ENCODE measurements at regions not wholly inside any gene's neighbourhood (a gene's known extent, or its start where the extent isn't known, plus 50 kb on each side); places are given as distances from the start of the nearest gene placed in this dataset.
"Not testable (repeated sequence)": the region's sequence is repeated elsewhere in the genome, so short reads cannot be mapped to it uniquely, and the experiment has no call there.

- H3K4me3 ChIP-seq (ENCODE audit: severe bottlenecking); DNase-seq (ENCODE audit: low spot score); ATAC-seq (ENCODE audit: low read depth); H3K27ac ChIP-seq (ENCODE audit: poor library complexity, severe bottlenecking); H3K4me1 ChIP-seq (ENCODE audit: insufficient read depth, poor library complexity, severe bottlenecking); H3K27me3 ChIP-seq (ENCODE audit: insufficient read depth, poor library complexity, severe bottlenecking); H3K36me3 ChIP-seq (ENCODE audit: low read depth); H3K9me3 ChIP-seq (ENCODE audit: severe bottlenecking): not testable (repeated sequence)
Measured at GRCh38 chr16:16618963-16619465, 240.1 kb downstream of the NPIPA7 start.

- H3K4me1 ChIP-seq (ENCODE audit: insufficient read depth, poor library complexity, severe bottlenecking); H3K27ac ChIP-seq (ENCODE audit: poor library complexity, severe bottlenecking); H3K9me3 ChIP-seq (ENCODE audit: severe bottlenecking); ATAC-seq (ENCODE audit: low read depth); H3K4me3 ChIP-seq (ENCODE audit: severe bottlenecking); DNase-seq (ENCODE audit: low spot score); H3K27me3 ChIP-seq (ENCODE audit: insufficient read depth, poor library complexity, severe bottlenecking); H3K36me3 ChIP-seq (ENCODE audit: low read depth): not testable (repeated sequence)
Measured at GRCh38 chr16:16624367-16624766, 245.4 kb downstream of the NPIPA7 start.

GRCh38 chr16:16625140-16625539 is 246.2 kb downstream of the NPIPA7 start:
- H3K4me1 ChIP-seq (ENCODE audit: insufficient read depth, poor library complexity, severe bottlenecking); H3K9me3 ChIP-seq (ENCODE audit: severe bottlenecking); H3K4me3 ChIP-seq (ENCODE audit: severe bottlenecking); DNase-seq (ENCODE audit: low spot score); H3K36me3 ChIP-seq (ENCODE audit: low read depth); H3K27me3 ChIP-seq (ENCODE audit: insufficient read depth, poor library complexity, severe bottlenecking); ATAC-seq (ENCODE audit: low read depth); H3K27ac ChIP-seq (ENCODE audit: poor library complexity, severe bottlenecking): not testable (repeated sequence)

- not testable (repeated sequence) for H3K9me3 ChIP-seq (ENCODE audit: severe bottlenecking); ATAC-seq (ENCODE audit: low read depth); H3K36me3 ChIP-seq (ENCODE audit: low read depth); H3K4me1 ChIP-seq (ENCODE audit: insufficient read depth, poor library complexity, severe bottlenecking); H3K27ac ChIP-seq (ENCODE audit: poor library complexity, severe bottlenecking); DNase-seq (ENCODE audit: low spot score); H3K4me3 ChIP-seq (ENCODE audit: severe bottlenecking); H3K27me3 ChIP-seq (ENCODE audit: insufficient read depth, poor library complexity, severe bottlenecking)
Measured at GRCh38 chr16:16627865-16628264, 248.9 kb downstream of the NPIPA7 start.

- not testable (repeated sequence) for H3K4me1 ChIP-seq (ENCODE audit: insufficient read depth, poor library complexity, severe bottlenecking); H3K4me3 ChIP-seq (ENCODE audit: severe bottlenecking); ATAC-seq (ENCODE audit: low read depth); H3K27ac ChIP-seq (ENCODE audit: poor library complexity, severe bottlenecking); H3K9me3 ChIP-seq (ENCODE audit: severe bottlenecking); DNase-seq (ENCODE audit: low spot score); H3K27me3 ChIP-seq (ENCODE audit: insufficient read depth, poor library complexity, severe bottlenecking); H3K36me3 ChIP-seq (ENCODE audit: low read depth)
Measured at GRCh38 chr16:16638231-16638630, 259.3 kb downstream of the NPIPA7 start.

DNA sequence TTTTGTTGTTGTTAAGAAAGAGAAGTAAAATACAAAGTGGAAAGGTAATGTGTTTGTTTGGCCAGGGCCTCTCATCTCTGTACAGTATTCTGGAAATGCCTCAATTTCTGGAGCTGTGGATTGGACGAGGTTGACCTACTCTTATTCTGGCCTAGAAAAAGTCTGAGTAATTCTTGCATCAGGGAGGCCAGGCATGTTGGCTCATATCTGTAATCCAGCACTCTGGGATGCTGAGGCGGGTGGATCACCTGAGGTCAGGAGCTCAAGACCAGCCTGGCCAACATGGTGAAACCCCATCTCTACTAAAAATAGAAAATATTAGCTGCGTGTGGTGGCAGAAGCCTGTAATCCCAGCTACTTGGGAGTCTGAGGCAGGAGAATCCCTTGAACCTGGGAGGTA is 259.8 kb downstream of the NPIPA7 start:
- not testable (repeated sequence) for ATAC-seq (ENCODE audit: low read depth)

GRCh38 chr16:16643828-16644227 is 264.9 kb downstream of the NPIPA7 start:
- DNase-seq (ENCODE audit: low spot score); H3K9me3 ChIP-seq (ENCODE audit: severe bottlenecking); ATAC-seq (ENCODE audit: low read depth); H3K27ac ChIP-seq (ENCODE audit: poor library complexity, severe bottlenecking); H3K27me3 ChIP-seq (ENCODE audit: insufficient read depth, poor library complexity, severe bottlenecking); H3K4me1 ChIP-seq (ENCODE audit: insufficient read depth, poor library complexity, severe bottlenecking); H3K4me3 ChIP-seq (ENCODE audit: severe bottlenecking); H3K36me3 ChIP-seq (ENCODE audit: low read depth): not testable (repeated sequence)

More for the DNA sequence above, 259.8 kb downstream of the NPIPA7 start:
- not testable (repeated sequence) for H3K9me3 ChIP-seq (ENCODE audit: severe bottlenecking); H3K27ac ChIP-seq (ENCODE audit: poor library complexity, severe bottlenecking); H3K27me3 ChIP-seq (ENCODE audit: insufficient read depth, poor library complexity, severe bottlenecking); DNase-seq (ENCODE audit: low spot score); H3K4me3 ChIP-seq (ENCODE audit: severe bottlenecking); H3K36me3 ChIP-seq (ENCODE audit: low read depth); H3K4me1 ChIP-seq (ENCODE audit: insufficient read depth, poor library complexity, severe bottlenecking)

DNA sequence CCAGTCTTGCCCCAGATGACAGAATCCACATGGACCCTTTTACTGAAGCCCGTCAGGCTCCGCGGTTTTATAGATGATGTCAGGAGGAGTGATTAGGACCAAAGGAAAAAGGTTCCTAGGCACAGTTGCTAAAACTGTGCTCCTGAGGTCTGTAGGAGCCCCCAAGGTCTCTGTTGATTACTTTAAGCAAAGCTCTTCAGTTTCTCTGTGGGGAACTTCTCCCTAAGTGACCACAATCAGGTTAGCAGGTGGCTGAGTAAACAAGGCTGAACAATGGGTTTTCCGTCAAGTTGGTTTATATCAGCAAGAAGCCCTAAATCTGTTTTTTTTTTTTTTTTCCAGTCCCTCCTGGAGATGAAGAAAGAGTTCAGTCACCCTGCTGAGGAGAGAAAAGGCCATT is 269.1 kb downstream of the NPIPA7 start:
- H3K9me3 ChIP-seq (ENCODE audit: severe bottlenecking); H3K4me3 ChIP-seq (ENCODE audit: severe bottlenecking); H3K27me3 ChIP-seq (ENCODE audit: insufficient read depth, poor library complexity, severe bottlenecking); ATAC-seq (ENCODE audit: low read depth); DNase-seq (ENCODE audit: low spot score); H3K4me1 ChIP-seq (ENCODE audit: insufficient read depth, poor library complexity, severe bottlenecking); H3K36me3 ChIP-seq (ENCODE audit: low read depth); H3K27ac ChIP-seq (ENCODE audit: poor library complexity, severe bottlenecking): not testable (repeated sequence)

GRCh38 chr16:16672180-16672812 is 293.4 kb downstream of the NPIPA7 start:
- not testable (repeated sequence) for H3K4me3 ChIP-seq (ENCODE audit: severe bottlenecking); H3K27ac ChIP-seq (ENCODE audit: poor library complexity, severe bottlenecking); H3K4me1 ChIP-seq (ENCODE audit: insufficient read depth, poor library complexity, severe bottlenecking); H3K27me3 ChIP-seq (ENCODE audit: insufficient read depth, poor library complexity, severe bottlenecking); ATAC-seq (ENCODE audit: low read depth); DNase-seq (ENCODE audit: low spot score); H3K36me3 ChIP-seq (ENCODE audit: low read depth); H3K9me3 ChIP-seq (ENCODE audit: severe bottlenecking)

DNA sequence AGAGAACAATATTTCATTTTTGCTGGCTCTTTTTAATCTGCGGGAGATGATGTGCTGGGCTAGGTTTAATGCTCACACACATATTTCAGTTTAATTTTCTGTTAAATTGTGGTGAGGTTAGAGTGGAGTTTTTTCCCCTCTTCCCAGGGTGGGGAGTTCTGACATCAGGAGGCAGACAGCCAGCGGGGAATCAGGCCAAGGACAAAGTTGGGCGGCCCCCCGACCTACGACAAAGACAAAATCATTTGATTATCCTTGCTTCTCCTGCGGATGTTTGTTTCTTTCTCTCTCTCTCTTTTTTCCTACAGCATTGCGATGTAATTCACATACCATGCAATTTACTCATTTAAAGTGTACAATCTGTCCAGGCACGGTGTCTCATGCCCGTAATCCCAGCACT is 295.9 kb downstream of the NPIPA7 start:
- H3K36me3 ChIP-seq (ENCODE audit: low read depth); H3K27me3 ChIP-seq (ENCODE audit: insufficient read depth, poor library complexity, severe bottlenecking); H3K4me3 ChIP-seq (ENCODE audit: severe bottlenecking); H3K27ac ChIP-seq (ENCODE audit: poor library complexity, severe bottlenecking); ATAC-seq (ENCODE audit: low read depth); H3K9me3 ChIP-seq (ENCODE audit: severe bottlenecking); DNase-seq (ENCODE audit: low spot score); H3K4me1 ChIP-seq (ENCODE audit: insufficient read depth, poor library complexity, severe bottlenecking): not testable (repeated sequence)

DNA sequence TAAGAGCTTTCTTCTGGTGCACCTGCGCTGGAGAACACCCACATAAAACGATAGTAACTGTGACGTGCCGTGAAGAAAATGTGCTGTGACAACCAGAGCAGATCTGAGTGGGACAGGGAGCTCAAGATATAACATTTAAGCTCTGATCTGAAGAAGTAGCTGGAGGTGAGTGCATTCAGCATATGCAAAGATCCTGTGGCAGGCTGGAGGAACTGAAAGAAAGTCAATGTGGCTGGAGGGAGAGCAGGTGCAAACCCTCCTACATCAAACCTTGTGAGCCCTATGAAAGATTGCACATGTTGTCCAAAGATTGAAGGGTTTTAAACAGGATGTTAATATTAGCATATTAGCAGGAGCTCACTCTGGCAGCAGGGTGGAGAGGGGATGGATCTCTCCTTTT is 342.9 kb downstream of the NPIPA7 start:
- H3K27me3 ChIP-seq (ENCODE audit: insufficient read depth, poor library complexity, severe bottlenecking); H3K4me3 ChIP-seq (ENCODE audit: severe bottlenecking); ATAC-seq (ENCODE audit: low read depth); H3K36me3 ChIP-seq (ENCODE audit: low read depth); H3K9me3 ChIP-seq (ENCODE audit: severe bottlenecking); H3K4me1 ChIP-seq (ENCODE audit: insufficient read depth, poor library complexity, severe bottlenecking); H3K27ac ChIP-seq (ENCODE audit: poor library complexity, severe bottlenecking); DNase-seq (ENCODE audit: low spot score): not testable (repeated sequence)

- ATAC-seq (ENCODE audit: low read depth); DNase-seq (ENCODE audit: low spot score); H3K27ac ChIP-seq (ENCODE audit: poor library complexity, severe bottlenecking); H3K36me3 ChIP-seq (ENCODE audit: low read depth); H3K9me3 ChIP-seq (ENCODE audit: severe bottlenecking); H3K4me3 ChIP-seq (ENCODE audit: severe bottlenecking); H3K4me1 ChIP-seq (ENCODE audit: insufficient read depth, poor library complexity, severe bottlenecking); H3K27me3 ChIP-seq (ENCODE audit: insufficient read depth, poor library complexity, severe bottlenecking): not testable (repeated sequence)
Measured at GRCh38 chr16:16722666-16723065, 343.7 kb downstream of the NPIPA7 start.

Measured in RWPE2 (cell line).